Thyroid gland (tissue), 4 donors: ENCODE measurements at regions not wholly inside any gene's neighbourhood (a gene's known extent, or its start where the extent isn't known, plus 50 kb on each side); places are given as distances from the start of the nearest gene placed in this dataset.

ENCODE experiments used
- POLR2A ChIP-seq, 2 donors: fragments of 450-650 bp; IDR thresholded peaks; one replicate each; pipeline ENCODE4 v1.6.1; 2017; ENCODE audit warnings: antibody characterized with exemption in 2 of 2, mild to moderate bottlenecking in 2 of 2, moderate library complexity in 1 of 2
- TF ChIP-seq, protein P1 (sequence below), 6 experiments: fragments of 200-600 bp in 3 of 6; fragments of 450-650 bp in 3 of 6; sonication (generic) in 3 of 6; IDR thresholded peaks; one replicate each; pipeline ENCODE4 v1.5.1; 2016 to 2019; ENCODE audit warnings: antibody characterized with exemption in 6 of 6, mild to moderate bottlenecking in 2 of 6, inconsistent platforms in 1 of 6, moderate library complexity in 1 of 6

DNA sequence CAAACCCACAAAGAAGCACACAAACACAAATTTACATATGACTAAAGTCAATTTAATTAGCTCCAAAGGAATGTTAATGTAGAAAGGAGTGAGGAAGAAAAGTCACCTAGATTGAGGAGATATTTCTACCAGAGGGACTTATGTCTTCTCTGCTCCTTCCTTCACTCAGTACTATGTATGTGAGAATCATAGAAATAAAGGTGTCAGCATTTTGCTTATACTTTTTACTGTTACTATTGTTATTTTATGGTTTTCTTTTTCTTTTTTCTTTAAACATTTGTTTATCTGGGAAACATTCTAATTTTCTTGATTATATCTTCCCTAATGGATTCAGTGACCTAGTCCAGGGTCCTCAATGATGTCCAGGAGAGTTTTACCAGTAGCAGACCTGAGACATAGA is 511.9 kb upstream of the NCAM2 start:
- TF ChIP-seq, protein P1, sequence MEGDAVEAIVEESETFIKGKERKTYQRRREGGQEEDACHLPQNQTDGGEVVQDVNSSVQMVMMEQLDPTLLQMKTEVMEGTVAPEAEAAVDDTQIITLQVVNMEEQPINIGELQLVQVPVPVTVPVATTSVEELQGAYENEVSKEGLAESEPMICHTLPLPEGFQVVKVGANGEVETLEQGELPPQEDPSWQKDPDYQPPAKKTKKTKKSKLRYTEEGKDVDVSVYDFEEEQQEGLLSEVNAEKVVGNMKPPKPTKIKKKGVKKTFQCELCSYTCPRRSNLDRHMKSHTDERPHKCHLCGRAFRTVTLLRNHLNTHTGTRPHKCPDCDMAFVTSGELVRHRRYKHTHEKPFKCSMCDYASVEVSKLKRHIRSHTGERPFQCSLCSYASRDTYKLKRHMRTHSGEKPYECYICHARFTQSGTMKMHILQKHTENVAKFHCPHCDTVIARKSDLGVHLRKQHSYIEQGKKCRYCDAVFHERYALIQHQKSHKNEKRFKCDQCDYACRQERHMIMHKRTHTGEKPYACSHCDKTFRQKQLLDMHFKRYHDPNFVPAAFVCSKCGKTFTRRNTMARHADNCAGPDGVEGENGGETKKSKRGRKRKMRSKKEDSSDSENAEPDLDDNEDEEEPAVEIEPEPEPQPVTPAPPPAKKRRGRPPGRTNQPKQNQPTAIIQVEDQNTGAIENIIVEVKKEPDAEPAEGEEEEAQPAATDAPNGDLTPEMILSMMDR (IDR thresholded peaks at IDR 0.05) = no peak
- TF ChIP-seq POLR2A (IDR thresholded peaks at IDR 0.05) = no peak
